Heart right ventricle (tissue), 16 donors: ENCODE measurements at regions not wholly inside any gene's neighbourhood (a gene's known extent, or its start where the extent isn't known, plus 50 kb on each side); places are given as distances from the start of the nearest gene placed in this dataset.
A peak's percentile ranks its signal among the peaks of the same experiment; 100 is the strongest.

Experiments used
- ATAC-seq, 8 donors: fragments of 200-7000 bp; cut with Tn5 transposase; one replicate each; pipeline ENCODE4 v1.9.1; 2020; ENCODE audit warnings: mild to moderate bottlenecking in 8 of 8, moderate library complexity in 8 of 8, moderate number of reproducible peaks in 1 of 8
- DNase-seq, 2 donors: peaks; one replicate each; pipeline ENCODE4 v3.0.0-alpha.2; 2020
- H3K27ac ChIP-seq, 10 donors: fragments of 200-600 bp; sonication (generic) in 2 of 10; one replicate each; pipeline versions ENCODE4 v1.5.0 to v1.8.0; 2020 to 2022; ENCODE audit warnings: mild to moderate bottlenecking in 3 of 10
- H3K27me3 ChIP-seq, 7 donors: fragments of 200-600 bp; one replicate each; pipeline ENCODE4 v1.8.0; 2021 to 2022; ENCODE audit warnings: mild to moderate bottlenecking in 2 of 7
- H3K36me3 ChIP-seq, 9 donors: fragments of 200-600 bp; sonication (generic) in 1 of 9; one replicate each; pipeline versions ENCODE4 v1.5.0 to v1.8.0; 2020 to 2022; ENCODE audit warnings: mild to moderate bottlenecking in 2 of 9
- H3K4me1 ChIP-seq, 9 donors: fragments of 200-600 bp; sonication (generic) in 1 of 9; one replicate each; pipeline versions ENCODE4 v1.5.0 to v1.8.0; 2020 to 2022; ENCODE audit warnings: mild to moderate bottlenecking in 4 of 9
- H3K4me3 ChIP-seq, 10 donors: fragments of 200-600 bp; sonication (generic) in 2 of 10; one replicate each; pipeline versions ENCODE4 v1.5.0 to v1.8.0; 2020 to 2022; ENCODE audit warnings: mild to moderate bottlenecking in 7 of 10, moderate library complexity in 2 of 10
- H3K9me3 ChIP-seq, 11 donors: fragments of 200-600 bp in 10 of 11; sonication (generic) in 2 of 11; one replicate each; pipeline versions ENCODE4 v1.5.0 to v1.8.0; 2013 to 2022; ENCODE audit warnings: mild to moderate bottlenecking in 2 of 11, control low read depth in 1 of 11, moderate library complexity in 1 of 11
- CTCF ChIP-seq, 9 donors: fragments of 200-600 bp; sonication (generic) in 2 of 9; IDR thresholded peaks; one replicate each; pipeline versions ENCODE4 v1.5.0 to v1.8.0; 2021 to 2022; ENCODE audit warnings: antibody characterized with exemption in 9 of 9, mild to moderate bottlenecking in 5 of 9, moderate library complexity in 1 of 9
- WGBS, 2 donors: extraction: QIAGEN DNeasy Blood & Tissue Kit; methylation state at CpG; one replicate each; pipeline ENCODE4 v1.1.7; 2013; ENCODE audit warnings: inconsistent platforms in 1 of 2; 5-methylcytosine and 5-hydroxymethylcytosine counted together
- intact Hi-C, 10 donors: fragments of 100-400 bp; cut with DNase I; formaldehyde crosslinking; loops; one replicate each; pipeline versions ENCODE4 v1.11.1 to v1.14.2; 2022
- donor health status: Arrhythmogenic right ventricular cardiomyopathy.
- donor health status: ischemic (EF 13 %, LVEDD 7.1; RV severe dilation, severe dysfunction).
- donor health status: healthy with polysubstance abuse.
- donor health status: DM: no; HTN: yes; CAD: no.
- donor health status: DM: no; HTN: no; CAD: no.
- donor health status: ischemic (EF 25% LVEDD 6.9; RV normal size, moderate dysfunction).
- donor health status: ischemic (EF 25% LVEDD 5.7; RV mildly dilated, moderate dysfunction).
- donor health status: healthy.
- donor health status: DM: yes; HTN: yes; CAD: no.
- donor health status: Ischemic cardiomyopathy.
- donor health status: ischemic (EF 35%, LVEDD 5.7; RV mildly dilated, moderate dysfunction).
- donor health status: nonischemic (EF 11% LVEDD 7.7; RV severe dilation, severe dysfunction).
- donor health status: DM: yes; HTN: yes; CAD: no.
- donor health status: PGD.
- donor health status: ischemic (EF 29% LVEDD 5.4; RV normal size, mild dysfunction).
- donor health status: nonischemic (EF 23%, LVEDD 6.1; RV moderate dilation, normal function).

DNA sequence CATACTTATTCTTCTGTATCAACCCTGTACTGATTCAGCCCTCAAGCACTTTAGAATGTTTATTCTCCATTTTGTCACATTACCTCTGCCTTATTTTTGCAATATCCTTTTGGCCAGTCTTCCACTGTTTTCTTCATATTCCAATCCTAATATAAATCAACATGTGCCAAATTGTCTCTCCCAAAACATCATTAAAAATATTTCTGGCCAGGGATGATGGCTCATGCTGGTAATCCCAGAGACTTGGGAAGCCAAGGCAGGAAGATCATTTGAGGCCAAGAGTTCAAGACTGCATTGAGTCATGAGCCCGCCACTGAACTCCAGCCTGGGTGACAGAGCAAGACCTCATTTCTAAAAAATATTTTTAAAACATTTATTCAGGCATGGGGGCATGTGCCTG, 641.4 kb upstream of the CBLB start:
- no peak for DNase-seq
- 71 to 86% methylated on average over 1 of the region's 1 CpG for WGBS, 2 donors
- H3K27me3 ChIP-seq: no peaks in the 10 kb centered on the region
- H3K27ac ChIP-seq: no peak overlapping the region
- TF ChIP-seq CTCF (IDR thresholded peaks at IDR 0.05): no peak
- intact Hi-C loops: no loop called here
- ATAC-seq: peak in 1 of 8 donors; percentile 27
- no peaks in the 10 kb centered on the region for H3K4me1 ChIP-seq
- no peaks in the 10 kb centered on the region for H3K36me3 ChIP-seq
- H3K9me3 ChIP-seq: peaks cover 0 to 17% (median 0%) of the 10 kb centered on the region in 11 donors
- H3K4me3 ChIP-seq: no peak overlapping the region

DNA sequence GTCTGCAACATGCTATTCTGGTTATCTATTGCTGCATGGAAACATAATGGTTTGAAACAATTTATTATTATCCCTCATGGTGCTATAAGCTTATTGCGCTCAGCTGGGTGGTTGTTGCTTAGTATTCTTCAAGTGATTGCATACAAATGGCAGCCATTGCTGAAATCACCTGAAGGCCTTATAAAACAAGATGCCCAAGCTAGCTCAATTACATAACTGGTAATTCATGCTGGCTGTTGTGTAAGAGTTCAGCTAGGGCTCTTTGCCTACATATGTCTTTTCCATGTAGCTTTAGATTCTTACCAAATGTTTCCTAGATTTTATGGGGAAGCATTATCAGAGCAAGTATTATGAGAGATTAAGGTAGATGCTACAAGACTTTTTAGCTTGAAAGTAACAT, 644.0 kb upstream of the CBLB start:
- DNase-seq (no peak), ATAC-seq (no peak)
- Histone ChIP-seq H3K9me3 (no peaks in the 10 kb centered on the region), H3K27me3 (no peaks in the 10 kb centered on the region), H3K36me3 (no peaks in the 10 kb centered on the region), H3K4me3 (no peak overlapping the region), H3K27ac (no peak overlapping the region), H3K4me1 (no peaks in the 10 kb centered on the region)
- 97 to 98% methylated on average over 1 of the region's 1 CpG for WGBS, 2 donors
- no peak for TF ChIP-seq CTCF (IDR thresholded peaks at IDR 0.05)
- intact Hi-C loops: no loop called here

DNA sequence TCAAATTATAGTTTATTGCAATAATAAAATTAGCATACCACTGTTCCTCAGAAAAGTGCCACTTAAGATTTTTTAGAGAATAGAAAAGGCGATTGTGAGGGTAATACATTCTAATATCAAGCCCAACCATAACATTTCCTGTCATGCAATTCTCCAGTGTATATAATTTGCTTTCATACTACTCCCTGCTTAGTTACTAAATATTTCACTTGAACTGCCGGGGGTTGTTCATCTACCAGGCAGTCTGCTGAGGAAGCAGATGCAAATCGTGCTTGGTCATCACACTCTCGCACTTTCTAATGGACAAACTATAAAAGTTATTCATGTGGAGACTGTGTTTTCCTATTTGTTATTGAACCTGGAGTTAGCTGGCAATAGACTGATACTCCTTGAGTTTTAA, 645.6 kb upstream of the CBLB start:
- DNase-seq (no peak), ATAC-seq (no peak)
- H3K9me3 ChIP-seq: no peaks in the 10 kb centered on the region
- intact Hi-C loops: no loop called here
- WGBS, 2 donors: 46 to 61% methylated on average over 4 of the region's 4 CpGs
- H3K4me3 ChIP-seq: no peak overlapping the region
- no peaks in the 10 kb centered on the region for H3K27me3 ChIP-seq
- H3K27ac ChIP-seq: no peak overlapping the region
- H3K4me1 ChIP-seq: no peaks in the 10 kb centered on the region
- no peak for TF ChIP-seq CTCF (IDR thresholded peaks at IDR 0.05)
- no peaks in the 10 kb centered on the region for H3K36me3 ChIP-seq

- H3K4me1 ChIP-seq: no peaks in the 10 kb centered on the region
- intact Hi-C loops: no loop called here
- DNase-seq (no peak), ATAC-seq (no peak)
- no peaks in the 10 kb centered on the region for H3K36me3 ChIP-seq
- no peaks in the 10 kb centered on the region for H3K9me3 ChIP-seq
- H3K27me3 ChIP-seq: no peaks in the 10 kb centered on the region
- no peak overlapping the region for H3K4me3 ChIP-seq
- no peak overlapping the region for H3K27ac ChIP-seq
- no peak for TF ChIP-seq CTCF (IDR thresholded peaks at IDR 0.05)
Observed at GRCh38 chr3:106518516-106518915, 649.7 kb upstream of the CBLB start.

- intact Hi-C loops: no loop called here
- DNase-seq (no peak), ATAC-seq (no peak)
- 89 to 91% methylated on average over 4 of the region's 4 CpGs for WGBS, 2 donors
- no peak for TF ChIP-seq CTCF (IDR thresholded peaks at IDR 0.05)
- Histone ChIP-seq H3K27me3 (no peaks in the 10 kb centered on the region), H3K4me3 (no peak overlapping the region), H3K27ac (no peak overlapping the region), H3K4me1 (no peaks in the 10 kb centered on the region), H3K36me3 (no peaks in the 10 kb centered on the region), H3K9me3 (peaks cover 0 to 8% (median 0%) of the 10 kb centered on the region in 11 donors)
Observed at GRCh38 chr3:106522397-106522796, 653.6 kb upstream of the CBLB start.
